DND-41 (cell line): ENCODE measurements at regions not wholly inside any gene's neighbourhood (a gene's known extent, or its start where the extent isn't known, plus 50 kb on each side); places are given as distances from the start of the nearest gene placed in this dataset.

ENCODE experiments used
- CTCF ChIP-seq: IDR thresholded peaks from 2 replicates; pipeline ENCODE4 v1.5.1; 2012; ENCODE audit warnings: borderline replicate concordance, low read length, moderate library complexity, mild to moderate bottlenecking; ENCODE audit not compliant: poor library complexity, severe bottlenecking; ENCODE audit errors: extremely low read depth
- EZH2 ChIP-seq: IDR thresholded peaks from 3 replicates; pipeline ENCODE4 v1.6.1; 2012; ENCODE audit warnings: borderline replicate concordance, low read depth, mild to moderate bottlenecking, moderate library complexity, low read length, inconsistent platforms; ENCODE audit not compliant: severe bottlenecking

- TF ChIP-seq CTCF (no peak), EZH2 (no peak)
These were observed 196.6 kb downstream of the EBLN2 start for GRCh38 chr3:73258057-73258456.
